Osteoblast (primary cell): ENCODE measurements at regions not wholly inside any gene's neighbourhood (a gene's known extent, or its start where the extent isn't known, plus 50 kb on each side); places are given as distances from the start of the nearest gene placed in this dataset.
"Not testable (repeated sequence)": the region's sequence is repeated elsewhere in the genome, so short reads cannot be mapped to it uniquely, and the experiment has no call there.

Experiments
- DNase-seq: peaks from one replicate; pipeline ENCODE4 v3.0.0; 2011; ENCODE audit warnings: low spot score, mixed read lengths; ENCODE audit not compliant: insufficient read length; ENCODE audit errors: missing footprints
- H2AFZ ChIP-seq: 2 replicates; pipeline ENCODE4 v1.6.0; 2011; ENCODE audit warnings: mild to moderate bottlenecking, low read length
- H3K27ac ChIP-seq: 2 replicates; pipeline ENCODE4 v1.5.1; 2011; ENCODE audit warnings: mild to moderate bottlenecking, low read depth, low read length, moderate library complexity
- H3K27me3 ChIP-seq: 2 replicates; pipeline ENCODE4 v1.6.0; 2012; ENCODE audit warnings: mild to moderate bottlenecking, control low read depth, inconsistent platforms, low read length, moderate library complexity; ENCODE audit not compliant: insufficient read depth
- H3K36me3 ChIP-seq: 2 replicates; pipeline ENCODE4 v1.5.1; 2011; ENCODE audit warnings: mild to moderate bottlenecking, low read length, control low read depth, moderate library complexity; ENCODE audit not compliant: insufficient read depth
- H3K4me1 ChIP-seq: 2 replicates; pipeline ENCODE4 v1.5.1; 2011; ENCODE audit warnings: mild to moderate bottlenecking, low read length, control low read depth, moderate library complexity; ENCODE audit not compliant: insufficient read depth
- H3K4me2 ChIP-seq: 2 replicates; pipeline ENCODE4 v1.6.0; 2011; ENCODE audit warnings: mild to moderate bottlenecking, low read length; ENCODE audit not compliant: insufficient read depth
- H3K4me3 ChIP-seq: fragments of 200-600 bp; sonication (generic); 3 replicates; pipeline ENCODE4 v1.5.1; 2012; ENCODE audit warnings: mild to moderate bottlenecking, low read length, inconsistent platforms; ENCODE audit not compliant: insufficient read depth
- H3K79me2 ChIP-seq: 2 replicates; pipeline ENCODE4 v1.6.0; 2012; ENCODE audit warnings: mild to moderate bottlenecking, low read length, control low read depth, inconsistent platforms; ENCODE audit not compliant: insufficient read depth
- H3K9me3 ChIP-seq: 2 replicates; pipeline ENCODE4 v1.5.1; 2011; ENCODE audit warnings: low read depth, low read length, control low read depth
- H4K20me1 ChIP-seq: 2 replicates; pipeline ENCODE4 v1.6.0; 2012; ENCODE audit warnings: mild to moderate bottlenecking, low read length, control low read depth; ENCODE audit not compliant: insufficient read depth
- CTCF ChIP-seq: IDR thresholded peaks from 2 replicates; pipeline ENCODE4 v1.5.1; 2011; ENCODE audit warnings: mild to moderate bottlenecking, low read depth, low read length, moderate library complexity; ENCODE audit errors: extremely low read depth

- H3K4me3 ChIP-seq: no peak overlapping the region
- H3K4me1 ChIP-seq: no peaks in the 10 kb centered on the region
- H3K36me3 ChIP-seq: no peaks in the 10 kb centered on the region
- H3K9me3 ChIP-seq: no peaks in the 10 kb centered on the region
- H3K27me3 ChIP-seq: no peaks in the 10 kb centered on the region
- DNase-seq: no peak
- H3K4me2 ChIP-seq: no peak overlapping the region
- H3K79me2 ChIP-seq: no peaks in the 10 kb centered on the region
- no peak overlapping the region for H3K27ac ChIP-seq
- no peak overlapping the region for H2AFZ ChIP-seq
- no peak for TF ChIP-seq CTCF
- no peaks in the 10 kb centered on the region for H4K20me1 ChIP-seq
Measured at GRCh38 chr21:35801391-35801790, 258.9 kb downstream of the SETD4 start.

DNA sequence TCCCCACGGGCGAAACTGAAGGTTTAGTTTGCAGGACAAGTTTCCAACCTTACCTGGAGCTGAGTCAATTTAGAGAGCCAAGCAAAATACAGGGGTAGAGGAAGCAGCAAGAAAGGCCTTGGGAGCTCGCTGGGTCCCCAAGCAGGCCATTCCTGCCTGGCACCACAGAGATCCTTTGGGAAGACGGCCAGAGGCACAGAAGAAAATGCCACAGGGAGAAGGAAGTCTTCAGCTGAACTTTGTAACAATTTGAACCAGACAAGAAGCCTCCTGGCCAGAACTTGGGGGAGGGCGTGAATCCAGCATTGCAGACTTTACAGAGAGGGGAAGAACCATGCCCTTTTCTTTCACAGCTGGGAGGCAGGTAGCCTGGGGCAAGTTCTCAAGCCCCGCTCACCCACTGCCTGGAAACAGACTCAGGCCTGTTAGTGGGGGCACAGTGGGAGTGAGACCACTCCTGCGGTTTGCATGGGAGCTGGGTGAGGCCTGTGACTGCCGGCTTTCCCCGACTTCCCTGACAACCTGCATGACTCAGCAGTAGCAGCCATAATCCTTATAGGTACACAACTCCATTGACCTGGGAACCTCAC is 259.4 kb downstream of the SETD4 start:
- not testable (repeated sequence) for H3K9me3 ChIP-seq, H3K27me3 ChIP-seq, H3K4me2 ChIP-seq, H3K79me2 ChIP-seq, H3K4me1 ChIP-seq, H3K36me3 ChIP-seq, DNase-seq, H3K27ac ChIP-seq, H2AFZ ChIP-seq, H3K4me3 ChIP-seq, H4K20me1 ChIP-seq

- no peak overlapping the region for H3K27ac ChIP-seq
- DNase-seq: no peak
- no peaks in the 10 kb centered on the region for H3K36me3 ChIP-seq
- no peak overlapping the region for H2AFZ ChIP-seq
- H3K4me1 ChIP-seq: no peaks in the 10 kb centered on the region
- H3K27me3 ChIP-seq: no peaks in the 10 kb centered on the region
- H3K4me2 ChIP-seq: no peak overlapping the region
- H4K20me1 ChIP-seq: no peaks in the 10 kb centered on the region
- H3K4me3 ChIP-seq: no peak overlapping the region
- TF ChIP-seq CTCF: no peak
- H3K79me2 ChIP-seq: no peaks in the 10 kb centered on the region
- no peaks in the 10 kb centered on the region for H3K9me3 ChIP-seq
Measured at GRCh38 chr21:35796844-35797243, 263.5 kb downstream of the SETD4 start.

- not testable (repeated sequence) for DNase-seq, H3K4me3 ChIP-seq, H2AFZ ChIP-seq, H3K27me3 ChIP-seq, H3K36me3 ChIP-seq, H4K20me1 ChIP-seq, H3K79me2 ChIP-seq, H3K4me1 ChIP-seq, H3K9me3 ChIP-seq, H3K4me2 ChIP-seq, H3K27ac ChIP-seq
Measured at GRCh38 chr21:35794527-35794926, 265.8 kb downstream of the SETD4 start.

- no peaks in the 10 kb centered on the region for H3K27me3 ChIP-seq
- no peaks in the 10 kb centered on the region for H3K36me3 ChIP-seq
- H3K79me2 ChIP-seq: no peaks in the 10 kb centered on the region
- H3K27ac ChIP-seq: no peak overlapping the region
- no peak overlapping the region for H2AFZ ChIP-seq
- no peak for TF ChIP-seq CTCF
- no peaks in the 10 kb centered on the region for H3K9me3 ChIP-seq
- no peaks in the 10 kb centered on the region for H4K20me1 ChIP-seq
- no peak overlapping the region for H3K4me3 ChIP-seq
- no peak overlapping the region for H3K4me2 ChIP-seq
- peak; percentile 61 for DNase-seq
- H3K4me1 ChIP-seq: no peaks in the 10 kb centered on the region
Measured at GRCh38 chr21:35792569-35793305, 267.6 kb downstream of the SETD4 start.
